Mucosa of stomach (tissue), 1 donor: ENCODE measurements at regions not wholly inside any gene's neighbourhood (a gene's known extent, or its start where the extent isn't known, plus 50 kb on each side); places are given as distances from the start of the nearest gene placed in this dataset.

Experiments used
- H3K27me3 ChIP-seq: one replicate; pipeline ENCODE4 v1.7.0; 2013; ENCODE audit warnings: mild to moderate bottlenecking, low read length; ENCODE audit not compliant: control insufficient read depth, insufficient read depth
- H3K36me3 ChIP-seq: one replicate; pipeline ENCODE4 v1.7.0; 2013; ENCODE audit warnings: low read length; ENCODE audit not compliant: control insufficient read depth, insufficient read depth
- H3K4me1 ChIP-seq: one replicate; pipeline ENCODE4 v1.7.0; 2013; ENCODE audit warnings: mild to moderate bottlenecking, low read length; ENCODE audit not compliant: control insufficient read depth, insufficient read depth
- H3K4me3 ChIP-seq: one replicate; pipeline ENCODE4 v1.7.0; 2013; ENCODE audit warnings: low read length
- H3K9ac ChIP-seq: one replicate; pipeline ENCODE4 v1.7.0; 2013; ENCODE audit warnings: mild to moderate bottlenecking, low read length, moderate library complexity
- H3K9me3 ChIP-seq: one replicate; pipeline ENCODE4 v1.7.0; 2013; ENCODE audit warnings: mild to moderate bottlenecking, low read length, moderate library complexity; ENCODE audit not compliant: control insufficient read depth
- donor health status: Pancreatic carcinoma.

GRCh38 chr21:16022116-16022515, 292.3 kb downstream of the USP25 start:
- H3K9ac ChIP-seq = no peak overlapping the region
- no peak overlapping the region for H3K4me3 ChIP-seq
- no peaks in the 10 kb centered on the region for H3K27me3 ChIP-seq
- H3K36me3 ChIP-seq = no peaks in the 10 kb centered on the region
- no peaks in the 10 kb centered on the region for H3K9me3 ChIP-seq
- no peaks in the 10 kb centered on the region for H3K4me1 ChIP-seq

- H3K36me3 ChIP-seq = no peaks in the 10 kb centered on the region
- no peak overlapping the region for H3K9ac ChIP-seq
- no peaks in the 10 kb centered on the region for H3K4me1 ChIP-seq
- no peak overlapping the region for H3K4me3 ChIP-seq
- H3K9me3 ChIP-seq = no peaks in the 10 kb centered on the region
- no peaks in the 10 kb centered on the region for H3K27me3 ChIP-seq
Observed at GRCh38 chr21:16022921-16023320, 293.1 kb downstream of the USP25 start.

GRCh38 chr21:16028142-16028541, 298.4 kb downstream of the USP25 start:
- H3K9ac ChIP-seq = no peak overlapping the region

GRCh38 chr21:16028941-16029464, 299.2 kb downstream of the USP25 start:
- Histone ChIP-seq H3K36me3 (no peaks in the 10 kb centered on the region), H3K9me3 (no peaks in the 10 kb centered on the region), H3K4me1 (no peaks in the 10 kb centered on the region), H3K4me3 (no peak overlapping the region), H3K9ac (no peak overlapping the region), H3K27me3 (no peaks in the 10 kb centered on the region)

More at GRCh38 chr21:16028142-16028541, 298.4 kb downstream of the USP25 start:
- Histone ChIP-seq H3K36me3 (no peaks in the 10 kb centered on the region), H3K4me1 (no peaks in the 10 kb centered on the region), H3K4me3 (no peak overlapping the region), H3K27me3 (no peaks in the 10 kb centered on the region), H3K9me3 (no peaks in the 10 kb centered on the region)

- Histone ChIP-seq H3K9me3 (no peaks in the 10 kb centered on the region), H3K4me3 (no peak overlapping the region), H3K36me3 (no peaks in the 10 kb centered on the region), H3K4me1 (no peaks in the 10 kb centered on the region), H3K9ac (no peak overlapping the region), H3K27me3 (no peaks in the 10 kb centered on the region)
Observed at GRCh38 chr21:16033193-16033592, 303.4 kb downstream of the USP25 start.

- Histone ChIP-seq H3K9me3 (no peaks in the 10 kb centered on the region), H3K9ac (no peak overlapping the region), H3K36me3 (no peaks in the 10 kb centered on the region), H3K4me1 (no peaks in the 10 kb centered on the region), H3K4me3 (no peak overlapping the region), H3K27me3 (no peaks in the 10 kb centered on the region)
Observed at GRCh38 chr21:16034446-16035190, 304.8 kb downstream of the USP25 start.

GRCh38 chr21:16037421-16037955, 307.7 kb downstream of the USP25 start:
- Histone ChIP-seq H3K9me3 (no peaks in the 10 kb centered on the region), H3K36me3 (no peaks in the 10 kb centered on the region), H3K9ac (no peak overlapping the region), H3K4me3 (no peak overlapping the region), H3K27me3 (no peaks in the 10 kb centered on the region), H3K4me1 (no peaks in the 10 kb centered on the region)

- Histone ChIP-seq H3K27me3 (no peaks in the 10 kb centered on the region), H3K4me3 (no peak overlapping the region), H3K9me3 (no peaks in the 10 kb centered on the region), H3K9ac (no peak overlapping the region), H3K36me3 (no peaks in the 10 kb centered on the region), H3K4me1 (no peaks in the 10 kb centered on the region)
Observed at GRCh38 chr21:16040601-16041000, 310.8 kb downstream of the USP25 start.

- Histone ChIP-seq H3K4me1 (no peaks in the 10 kb centered on the region), H3K36me3 (no peaks in the 10 kb centered on the region), H3K9ac (no peak overlapping the region), H3K27me3 (no peaks in the 10 kb centered on the region), H3K9me3 (no peaks in the 10 kb centered on the region), H3K4me3 (no peak overlapping the region)
Observed at GRCh38 chr21:16044676-16045075, 314.9 kb downstream of the USP25 start.

GRCh38 chr21:16046656-16047330, 317.0 kb downstream of the USP25 start:
- no peaks in the 10 kb centered on the region for H3K9me3 ChIP-seq
- H3K4me3 ChIP-seq = no peak overlapping the region
- H3K4me1 ChIP-seq = no peaks in the 10 kb centered on the region
- H3K27me3 ChIP-seq = no peaks in the 10 kb centered on the region
- H3K36me3 ChIP-seq = no peaks in the 10 kb centered on the region
- no peak overlapping the region for H3K9ac ChIP-seq

GRCh38 chr21:16047904-16048303, 318.1 kb downstream of the USP25 start:
- Histone ChIP-seq H3K27me3 (no peaks in the 10 kb centered on the region), H3K36me3 (no peaks in the 10 kb centered on the region), H3K4me1 (no peaks in the 10 kb centered on the region), H3K9me3 (no peaks in the 10 kb centered on the region), H3K4me3 (no peak overlapping the region), H3K9ac (no peak overlapping the region)

GRCh38 chr21:16055014-16055413, 325.2 kb downstream of the USP25 start:
- Histone ChIP-seq H3K36me3 (no peaks in the 10 kb centered on the region), H3K27me3 (no peaks in the 10 kb centered on the region), H3K4me3 (no peak overlapping the region), H3K9me3 (no peaks in the 10 kb centered on the region), H3K4me1 (no peaks in the 10 kb centered on the region), H3K9ac (no peak overlapping the region)
